ENCODE measurements at regions not wholly inside any gene's neighbourhood (a gene's known extent, or its start where the extent isn't known, plus 50 kb on each side); places are given as distances from the start of the nearest gene placed in this dataset.

DNA sequence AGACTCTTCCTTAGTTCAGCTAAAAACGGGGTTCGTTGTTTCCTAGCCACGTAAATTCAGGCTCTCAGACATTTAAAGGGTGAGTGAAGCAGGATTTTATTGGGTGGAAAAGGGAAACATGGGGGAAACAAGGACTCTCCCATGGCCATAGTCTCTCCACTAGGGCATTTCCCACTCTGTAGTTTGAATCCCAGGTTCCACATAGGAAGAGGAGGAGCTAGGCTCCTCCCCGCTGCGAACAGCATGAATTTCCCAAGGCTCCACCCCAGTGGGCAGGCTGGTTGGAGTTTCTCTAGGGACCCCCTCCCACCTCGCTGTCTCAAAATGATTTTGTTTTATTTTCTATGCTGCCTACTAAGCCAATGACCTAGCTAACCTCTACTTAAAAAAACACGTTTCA is 2170.8 kb upstream of the PCDH20 start:
- in situ Hi-C loops (cut with HindIII; ENCODE audit: low sequenced_read_pairs), result no loop called here

DNA sequence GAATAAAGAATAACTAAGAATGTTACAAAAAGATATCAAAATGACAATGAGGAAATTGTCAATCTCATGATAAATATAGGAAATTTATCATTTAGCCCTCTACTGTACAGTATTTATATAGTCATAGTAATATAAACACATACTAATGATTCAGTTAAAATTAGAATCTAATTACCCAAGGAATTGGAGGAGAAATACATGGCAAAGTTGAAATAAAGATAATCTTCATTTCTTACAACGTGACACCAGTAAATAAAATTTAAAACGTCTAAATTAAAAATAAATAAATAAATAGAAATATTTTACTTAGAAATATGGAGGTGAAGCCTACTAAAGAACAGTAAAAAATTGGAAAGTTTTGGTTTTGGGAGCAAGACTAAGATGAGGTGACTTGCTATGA is 2163.1 kb upstream of the PCDH20 start:
- in situ Hi-C loops (cut with HindIII; ENCODE audit: low sequenced_read_pairs), result no loop called here

DNA sequence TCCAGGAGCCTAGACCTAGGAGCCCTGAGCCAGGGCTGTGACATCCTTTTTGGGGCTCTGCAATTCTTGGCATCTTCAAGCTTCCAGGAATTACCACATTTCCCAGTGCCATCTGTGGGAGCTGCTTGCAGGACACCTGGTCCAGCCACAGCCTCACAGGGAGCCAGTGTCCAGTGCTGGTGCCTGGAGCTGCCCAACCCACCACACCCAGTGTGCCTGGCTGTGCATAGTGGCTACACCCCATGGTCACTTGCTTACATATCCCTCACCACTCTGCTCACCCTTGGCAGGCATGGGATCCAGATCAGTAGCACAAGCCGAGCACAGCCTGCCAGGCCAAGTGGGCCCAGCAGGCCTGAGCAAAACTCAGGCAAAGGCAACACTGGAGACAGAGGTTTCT is 2151.4 kb upstream of the PCDH20 start:
- in situ Hi-C loops (cut with HindIII; ENCODE audit: low sequenced_read_pairs), result no loop called here

DNA sequence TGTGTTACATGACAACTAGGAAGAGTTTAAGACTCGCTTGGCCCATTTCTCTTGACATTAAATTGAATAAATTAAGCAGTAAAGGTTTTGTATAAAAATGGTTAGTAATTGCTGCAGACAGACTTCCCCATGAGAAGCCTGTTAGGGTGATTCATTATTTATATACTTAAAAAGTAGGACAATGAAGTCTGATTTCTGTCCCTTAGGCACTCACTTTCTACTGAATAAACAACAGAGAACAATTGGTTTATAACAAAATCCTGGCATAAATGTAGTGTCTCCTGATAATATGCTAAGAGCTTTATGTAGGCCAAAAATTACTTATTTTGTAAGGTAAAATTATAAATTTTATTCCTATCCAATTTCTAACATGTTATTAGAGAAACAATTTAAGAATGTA is 2138.5 kb upstream of the PCDH20 start:
- in situ Hi-C loops (cut with HindIII; ENCODE audit: low sequenced_read_pairs), result no loop called here

DNA sequence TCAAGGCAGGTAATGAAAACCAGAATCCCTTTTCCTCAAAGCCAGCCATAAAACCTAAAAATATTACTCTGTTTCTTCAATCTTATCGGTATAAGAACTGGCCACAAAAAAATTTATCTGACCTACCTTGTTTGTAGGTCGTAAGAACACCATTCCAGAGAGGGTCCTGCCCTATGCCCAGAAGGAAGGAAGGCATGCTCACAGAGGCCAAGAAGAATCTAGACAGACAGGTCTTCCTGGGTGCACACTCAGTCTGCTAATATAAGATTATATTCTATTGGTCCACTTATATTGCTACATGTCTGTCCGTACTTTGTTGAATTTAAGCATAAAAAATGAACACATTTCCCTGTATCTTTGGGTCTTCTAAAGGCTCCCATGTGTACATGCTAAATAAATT is 2136.1 kb upstream of the PCDH20 start:
- in situ Hi-C loops (cut with HindIII; ENCODE audit: low sequenced_read_pairs), result no loop called here

DNA sequence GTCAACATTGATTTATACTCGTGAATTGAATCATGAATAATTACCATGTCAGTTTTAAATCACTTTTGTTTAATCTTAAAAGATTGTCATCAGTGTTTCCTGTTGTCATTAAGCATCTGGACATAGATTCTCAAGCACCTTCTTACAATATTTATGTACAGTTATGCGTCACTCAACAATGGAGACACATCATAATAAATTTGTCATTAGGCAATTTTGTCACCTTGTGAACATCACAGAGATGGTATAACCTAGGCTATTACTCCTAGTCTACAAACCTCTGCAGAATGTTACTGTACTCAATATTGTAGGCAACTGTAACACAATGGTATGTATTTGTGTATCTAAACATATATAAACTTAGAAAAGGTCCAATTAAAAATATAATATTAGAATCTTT is 2130.9 kb upstream of the PCDH20 start:
- in situ Hi-C loops (cut with HindIII; ENCODE audit: low sequenced_read_pairs), result no loop called here

DNA sequence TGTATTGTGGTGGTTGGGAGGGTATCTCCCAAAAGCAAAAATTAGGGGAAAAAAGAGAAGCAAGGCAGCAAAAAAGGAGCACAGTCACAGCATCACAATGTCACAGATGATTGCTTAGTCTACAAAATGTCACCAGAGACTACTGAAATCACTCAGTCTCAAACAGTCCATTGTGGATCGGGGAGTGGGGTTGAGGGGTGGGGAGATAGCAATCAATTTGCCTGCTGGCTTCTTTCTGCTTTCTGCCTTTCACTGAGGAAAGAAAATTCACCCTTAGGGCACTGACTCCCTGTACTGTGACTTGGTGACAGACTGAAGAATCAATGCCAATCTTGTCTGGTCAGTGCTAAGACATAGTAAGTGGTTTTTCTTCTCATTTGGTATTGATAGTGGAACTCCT is 2127.1 kb upstream of the PCDH20 start:
- in situ Hi-C loops (cut with HindIII; ENCODE audit: low sequenced_read_pairs), result no loop called here

DNA sequence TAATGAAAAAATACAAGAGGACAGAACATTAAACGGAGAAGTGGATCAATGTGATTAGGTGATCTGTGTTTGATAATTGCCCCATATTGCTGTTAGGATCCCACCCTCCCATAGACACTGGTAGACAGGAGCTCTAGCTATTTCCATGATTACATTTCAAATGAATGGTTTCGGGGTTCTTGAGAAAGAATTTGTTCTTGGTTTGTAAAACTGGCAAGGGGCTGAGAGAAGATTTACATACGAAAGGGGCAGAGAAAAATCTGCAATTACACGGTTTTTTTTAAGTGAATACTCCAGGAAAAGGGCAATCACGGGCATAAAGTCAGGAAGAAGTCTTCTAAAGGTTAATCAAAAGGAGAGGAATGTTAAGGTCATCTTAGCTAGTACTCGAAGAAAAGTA is 2125.7 kb upstream of the PCDH20 start:
- in situ Hi-C loops (cut with HindIII; ENCODE audit: low sequenced_read_pairs), result no loop called here

DNA sequence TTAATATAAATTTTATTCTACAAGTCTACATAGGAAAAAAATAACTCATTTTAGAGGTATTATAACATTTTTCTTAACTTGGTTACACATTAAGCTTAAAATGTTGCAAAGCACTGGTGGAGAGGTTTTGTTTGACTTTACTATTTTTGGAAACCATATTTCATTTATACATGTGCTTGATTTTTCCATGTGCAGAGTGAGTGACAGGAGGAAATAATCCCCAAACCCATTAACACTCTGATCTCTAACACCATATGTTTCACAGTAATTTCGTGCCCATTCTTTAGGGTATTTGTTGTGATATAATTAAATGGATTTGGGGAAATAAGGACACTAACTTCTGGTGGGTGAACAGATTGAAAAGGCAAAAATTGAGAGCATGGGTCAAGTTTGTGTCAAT is 2124.4 kb upstream of the PCDH20 start:
- in situ Hi-C loops (cut with HindIII; ENCODE audit: low sequenced_read_pairs), result no loop called here

DNA sequence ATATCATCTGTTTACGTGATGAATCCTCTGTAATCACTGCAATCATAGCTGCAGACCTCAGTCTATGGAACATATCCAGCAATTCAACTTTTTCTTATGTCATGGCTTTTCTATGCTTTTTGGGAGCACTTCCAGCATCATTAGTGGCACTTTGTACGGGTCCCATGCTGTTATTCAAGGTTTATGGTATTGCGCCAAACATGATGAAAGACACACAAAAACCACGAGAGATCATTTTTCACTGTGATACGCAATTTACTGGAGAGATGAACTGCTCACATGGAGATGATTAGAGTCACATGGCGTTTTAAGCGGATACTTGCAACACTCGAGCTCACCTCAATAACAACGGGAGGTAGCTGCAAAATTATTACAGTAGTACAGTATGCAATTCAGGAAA is 2101.7 kb upstream of the PCDH20 start:
- in situ Hi-C loops (cut with HindIII; ENCODE audit: low sequenced_read_pairs), result no loop called here

DNA sequence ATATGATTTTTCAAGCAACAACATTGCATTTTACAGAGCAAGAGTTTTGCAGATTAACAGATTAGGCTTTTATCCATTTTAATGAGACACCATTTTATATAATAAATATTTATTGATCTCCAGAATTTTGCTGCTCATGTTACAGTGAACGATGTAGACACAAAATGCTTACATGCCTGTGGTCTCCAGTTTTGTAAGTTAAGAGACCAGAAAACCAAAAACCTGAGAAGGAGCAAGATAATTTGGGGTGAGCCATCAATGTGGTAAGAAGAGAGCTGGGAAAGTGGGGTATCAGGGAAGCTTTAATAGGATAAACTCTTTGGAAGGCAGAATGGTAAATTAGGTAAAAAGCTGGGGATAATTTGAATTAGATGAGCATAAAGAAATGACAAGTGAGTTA is 2100.5 kb upstream of the PCDH20 start:
- in situ Hi-C loops (cut with HindIII; ENCODE audit: low sequenced_read_pairs), result no loop called here

DNA sequence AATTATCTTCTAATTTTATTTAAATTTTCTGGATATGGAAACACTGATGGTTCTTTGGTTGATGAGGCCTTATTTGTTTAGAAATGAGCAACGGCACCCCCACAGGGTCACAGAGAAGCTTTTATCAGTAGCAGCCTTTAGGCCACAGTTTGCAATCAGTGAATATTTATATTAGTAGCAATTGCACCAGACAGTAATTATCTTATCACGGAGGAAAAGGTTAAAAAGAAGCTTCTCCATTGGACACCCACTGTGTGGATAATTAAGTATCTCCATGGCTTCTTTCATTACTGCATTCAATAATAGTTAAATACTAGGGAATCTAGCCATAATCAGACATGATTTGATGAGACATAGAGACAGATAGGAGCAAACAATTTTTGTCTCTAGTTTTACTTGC is 2099.2 kb upstream of the PCDH20 start:
- in situ Hi-C loops (cut with HindIII; ENCODE audit: low sequenced_read_pairs), result no loop called here

DNA sequence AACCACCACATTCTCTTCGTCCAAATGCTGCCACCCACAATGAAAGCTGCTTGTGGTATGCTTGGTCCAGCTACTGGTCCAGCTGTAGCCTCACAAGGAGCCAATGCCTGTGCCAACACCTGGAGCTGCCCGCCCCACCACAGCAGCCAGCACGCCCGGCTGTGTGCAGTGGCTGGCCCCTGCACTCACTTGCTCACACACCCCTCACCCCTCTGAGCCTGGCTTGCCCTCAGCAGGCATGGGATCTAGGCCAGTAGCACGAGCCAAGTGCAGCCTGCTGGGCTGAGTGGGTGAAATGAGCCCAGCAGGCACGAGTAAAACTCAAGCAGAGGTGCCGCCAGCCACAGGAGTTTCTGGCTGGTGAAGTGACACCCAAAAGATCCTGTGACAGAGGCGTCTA is 2096.4 kb upstream of the PCDH20 start:
- in situ Hi-C loops (cut with HindIII; ENCODE audit: low sequenced_read_pairs), result no loop called here

DNA sequence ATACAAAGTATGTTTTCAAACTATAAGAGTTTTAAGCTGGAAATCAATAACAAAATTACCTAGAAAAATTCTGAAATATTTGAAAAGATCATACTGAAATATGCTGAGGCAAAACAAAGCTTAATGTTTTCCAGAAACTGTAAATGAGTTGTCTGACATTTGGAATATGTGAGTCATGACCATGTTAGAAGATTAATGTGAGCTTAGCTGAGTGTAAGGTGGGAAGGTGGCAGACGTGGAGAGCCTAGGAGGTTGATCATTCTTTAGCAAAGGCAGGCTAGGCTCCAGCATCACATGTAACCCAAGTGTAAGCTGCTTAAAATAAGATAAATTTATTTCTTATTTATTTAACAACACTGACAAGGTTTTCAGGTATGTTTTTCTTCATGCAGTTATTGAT is 2086.1 kb upstream of the PCDH20 start:
- in situ Hi-C loops (cut with HindIII; ENCODE audit: low sequenced_read_pairs), result loop anchor here (5.0 kb wide), 1 partner anchor 44 kb away; no protein-coding TSS in a partner anchor

DNA sequence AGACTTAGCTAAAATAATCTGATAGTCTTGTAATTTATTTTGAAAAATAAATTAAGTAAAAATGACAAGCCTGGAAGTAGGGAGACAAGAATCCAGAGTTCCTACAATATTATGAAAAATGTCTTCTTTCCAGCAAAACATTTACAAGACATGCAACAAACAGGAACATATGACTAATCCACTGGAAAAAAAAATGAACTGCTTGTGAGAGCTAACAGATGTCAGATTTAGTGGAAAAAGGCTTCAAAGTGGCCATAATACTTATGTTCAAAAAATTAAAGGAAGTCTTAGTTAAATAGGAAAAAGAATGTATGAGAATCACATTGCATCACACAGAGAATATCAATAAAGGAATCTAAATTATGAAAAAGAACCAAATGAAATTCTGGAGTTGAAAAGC is 2082.0 kb upstream of the PCDH20 start:
- in situ Hi-C loops (cut with HindIII; ENCODE audit: low sequenced_read_pairs), result no loop called here

DNA sequence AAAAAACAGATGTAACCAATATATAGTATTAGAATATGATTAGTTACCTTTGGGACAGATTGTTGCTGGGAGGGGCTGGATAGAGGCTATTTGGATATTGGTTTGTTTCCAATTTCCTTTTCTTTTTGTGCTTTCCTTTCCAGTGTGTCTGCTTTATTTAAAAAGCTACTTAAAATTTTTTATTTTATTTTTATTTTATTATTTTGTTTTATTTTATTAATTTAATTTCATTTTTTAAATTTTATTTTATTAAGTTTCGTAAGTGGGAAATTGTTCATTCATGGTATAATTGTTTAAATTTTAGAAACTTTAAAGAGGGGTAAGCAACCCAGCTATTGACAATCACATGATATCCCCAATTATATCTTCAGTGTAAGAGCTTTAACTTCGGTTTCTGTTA is 2077.0 kb upstream of the PCDH20 start:
- in situ Hi-C loops (cut with HindIII; ENCODE audit: low sequenced_read_pairs), result no loop called here

DNA sequence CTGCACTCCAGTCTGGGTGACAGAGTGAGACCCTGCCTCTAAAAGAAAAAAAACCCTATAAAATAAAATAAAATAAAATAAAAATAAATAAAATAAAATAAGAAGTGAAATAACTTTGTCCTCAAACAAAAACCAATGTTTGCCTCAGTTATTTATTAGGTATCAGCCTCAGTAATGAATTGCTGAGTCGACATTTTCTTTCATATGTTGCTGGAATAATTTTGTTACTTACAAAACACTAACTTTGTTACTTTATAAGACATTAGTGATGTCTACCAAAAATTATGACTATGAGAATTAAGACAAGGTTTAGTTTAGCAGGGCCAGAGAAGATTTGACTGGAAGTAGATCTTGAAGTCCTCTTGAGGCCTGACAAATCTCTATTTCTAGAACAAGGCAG is 2074.5 kb upstream of the PCDH20 start:
- in situ Hi-C loops (cut with HindIII; ENCODE audit: low sequenced_read_pairs), result no loop called here

DNA sequence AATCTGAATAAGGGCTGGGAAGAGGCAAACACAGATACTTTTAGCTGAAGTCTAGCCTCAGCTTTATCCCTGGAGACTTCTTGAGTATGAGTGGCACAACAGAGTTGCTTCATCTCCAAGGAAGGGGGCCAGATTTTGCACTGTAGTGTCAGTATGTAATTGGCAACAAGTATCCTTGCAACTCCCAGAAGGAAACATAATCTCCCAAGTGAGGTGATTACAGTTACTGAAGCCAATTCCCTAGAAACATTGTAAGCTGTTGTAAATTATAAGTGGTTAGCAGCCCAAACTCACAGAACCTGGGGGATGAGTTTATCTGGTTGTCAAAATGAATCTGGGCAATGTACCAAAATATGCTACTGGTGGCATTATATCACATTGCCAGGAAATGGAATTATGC is 2065.7 kb upstream of the PCDH20 start:
- in situ Hi-C loops (cut with HindIII; ENCODE audit: low sequenced_read_pairs), result no loop called here

DNA sequence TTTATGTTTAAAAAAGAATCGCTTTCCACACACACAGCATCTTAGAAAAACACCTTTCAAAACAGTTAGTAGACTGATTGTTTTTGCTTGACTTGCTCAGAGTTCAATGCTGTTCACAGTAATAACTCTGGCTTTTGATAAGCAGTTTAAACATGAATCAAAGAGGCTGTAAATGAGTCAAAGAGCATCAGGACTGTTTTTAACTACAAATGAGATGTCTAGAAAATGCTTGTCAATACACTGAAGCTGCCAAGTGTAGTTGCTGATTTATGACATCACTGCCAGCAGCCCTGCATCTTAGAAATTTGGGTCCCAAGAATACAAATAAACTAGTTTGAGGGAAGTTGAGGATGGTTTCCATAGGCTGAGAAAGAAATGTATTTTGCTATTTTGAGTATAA is 2057.1 kb upstream of the PCDH20 start:
- in situ Hi-C loops (cut with HindIII; ENCODE audit: low sequenced_read_pairs), result no loop called here

DNA sequence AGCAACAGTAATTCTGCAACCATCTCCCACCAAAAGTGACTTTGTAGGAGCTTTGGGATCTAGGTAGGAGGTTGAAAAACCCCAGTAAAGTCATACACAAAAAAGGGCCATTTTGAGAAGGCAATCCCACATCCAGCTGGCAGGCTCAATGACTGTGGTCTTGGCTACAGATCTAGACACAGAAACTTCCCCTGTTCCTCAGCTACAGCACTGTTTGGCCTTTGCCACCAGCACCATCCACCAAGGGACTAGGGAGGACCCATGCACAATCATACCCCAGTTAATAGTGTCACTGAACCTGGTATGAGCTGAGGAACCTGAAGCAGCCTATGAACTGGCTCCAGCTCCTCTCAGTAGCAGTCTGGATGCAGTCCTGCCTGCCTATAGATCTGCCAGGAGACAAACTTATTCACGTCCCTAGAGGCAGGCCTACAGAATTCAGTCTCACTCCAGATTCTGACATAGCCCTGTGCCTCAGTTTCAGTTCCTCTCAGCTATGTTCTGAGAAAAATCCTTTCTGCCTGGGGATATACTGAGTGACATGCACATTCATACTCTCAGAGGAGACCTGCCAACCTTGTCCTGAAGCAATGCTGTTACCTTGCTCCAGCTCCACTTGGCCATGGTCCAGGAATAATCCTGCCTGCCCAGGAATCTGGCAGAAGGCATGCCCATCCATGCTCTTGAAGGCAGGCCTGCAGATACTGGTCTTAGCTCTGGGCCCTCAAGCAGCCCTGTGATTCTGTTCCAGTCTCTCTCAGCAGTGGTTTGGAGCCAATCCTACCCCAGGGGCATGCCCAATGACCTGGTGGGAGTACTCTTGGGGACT is 2048.3 kb upstream of the PCDH20 start:
- in situ Hi-C loops (cut with HindIII; ENCODE audit: low sequenced_read_pairs), result no loop called here

DNA sequence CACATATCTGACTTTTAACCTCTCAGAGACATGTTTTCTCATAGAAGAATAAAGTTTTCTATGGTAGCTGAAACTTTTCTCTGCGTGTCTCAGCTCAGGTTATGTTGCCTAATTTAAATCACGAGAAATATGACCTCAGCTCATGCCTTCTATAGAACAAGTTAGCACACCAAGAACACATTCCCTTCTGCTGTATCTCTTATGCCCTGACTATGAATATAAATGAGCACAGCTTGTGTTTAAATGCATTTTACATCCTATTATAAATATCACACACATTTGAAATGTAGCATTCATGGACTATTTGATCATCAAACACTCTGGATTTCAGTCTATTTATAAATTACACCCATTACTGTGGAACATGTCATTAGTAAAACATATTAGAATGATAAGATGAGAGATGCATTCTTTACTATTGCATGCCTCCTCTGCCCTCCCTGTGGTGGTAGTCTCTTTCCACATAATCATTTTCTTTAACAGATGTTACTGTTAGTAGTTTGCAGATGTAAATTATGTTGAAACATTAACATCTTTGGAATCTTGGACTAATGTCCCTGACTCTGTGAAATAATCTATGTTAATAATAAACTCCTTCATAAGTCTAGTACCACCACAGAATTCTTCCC is 2044.9 kb upstream of the PCDH20 start:
- in situ Hi-C loops (cut with HindIII; ENCODE audit: low sequenced_read_pairs), result no loop called here

DNA sequence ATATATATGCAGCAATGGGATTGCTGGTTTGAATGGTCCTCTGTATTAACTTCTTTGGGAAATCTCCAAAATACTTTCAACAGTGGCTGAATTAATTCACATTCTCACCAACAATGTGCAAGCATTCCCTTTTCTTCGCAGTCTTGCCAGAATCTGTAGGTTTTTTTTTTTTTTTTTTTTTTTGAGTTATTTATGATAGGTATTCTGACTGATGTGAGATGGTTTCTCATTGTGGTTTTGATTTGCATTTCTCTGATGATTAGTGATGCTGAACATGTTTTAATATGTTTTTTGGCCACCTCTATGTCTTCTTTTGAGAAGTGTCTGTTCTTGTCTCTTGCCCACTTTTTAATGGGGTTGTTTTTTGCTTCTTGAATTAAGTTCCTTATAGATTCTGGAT is 2041.5 kb upstream of the PCDH20 start:
- in situ Hi-C loops (cut with HindIII; ENCODE audit: low sequenced_read_pairs), result loop anchor here (5.0 kb wide), 1 partner anchor 45 kb away; no protein-coding TSS in a partner anchor

DNA sequence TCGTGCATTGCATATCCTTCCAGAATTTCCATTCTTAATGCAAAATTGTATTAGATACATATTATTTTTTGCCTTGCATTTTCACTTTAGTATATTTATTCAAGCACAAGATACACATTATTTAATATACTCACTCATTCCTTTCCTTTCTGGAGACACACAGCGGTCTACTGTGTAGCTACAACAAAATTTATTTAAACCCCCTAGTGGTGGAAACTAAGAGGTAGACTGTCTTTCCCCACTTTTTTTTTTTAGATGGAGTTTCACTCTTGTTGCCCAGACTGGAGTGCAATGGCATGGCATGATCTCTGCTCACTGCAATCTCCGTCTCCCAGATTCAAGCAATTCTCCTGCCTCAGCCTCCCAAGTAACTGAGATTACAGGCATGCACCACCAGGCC is 2040.3 kb upstream of the PCDH20 start:
- in situ Hi-C loops (cut with HindIII; ENCODE audit: low sequenced_read_pairs), result loop anchor here (5.0 kb wide), 1 partner anchor 46 kb away; no protein-coding TSS in a partner anchor

Data from endothelial cell of hepatic sinusoid (primary cell).